Left forelimb (tissue), 1 donor: ENCODE measurements at regions not wholly inside any gene's neighbourhood (a gene's known extent, or its start where the extent isn't known, plus 50 kb on each side); places are given as distances from the start of the nearest gene placed in this dataset.
"Not testable (repeated sequence)": the region's sequence is repeated elsewhere in the genome, so short reads cannot be mapped to it uniquely, and the experiment has no call there.

Experiments
- DNase-seq: peaks from one replicate; pipeline ENCODE4 v3.0.0-alpha.2; 2018; ENCODE audit warnings: low spot score

DNA sequence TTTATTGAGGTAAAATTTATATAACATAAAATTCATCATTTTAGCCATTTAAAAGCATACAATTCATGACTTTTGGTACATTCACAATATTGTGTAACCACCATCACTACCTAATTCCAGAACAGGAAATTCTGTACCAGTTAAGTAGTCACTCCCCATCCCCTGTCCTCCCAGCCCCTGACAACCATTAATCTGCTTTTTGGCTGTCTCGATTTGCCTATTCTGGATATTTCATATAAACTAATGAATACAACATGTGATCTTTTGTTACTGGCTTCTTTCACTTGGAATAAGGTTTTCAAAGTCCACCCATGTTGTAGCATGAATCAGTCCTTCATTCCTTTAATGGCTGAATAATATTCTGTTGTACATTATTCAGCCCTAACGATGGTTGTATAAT lies 115.6 kb upstream of the KLF14 start:
- no peak for DNase-seq

DNA sequence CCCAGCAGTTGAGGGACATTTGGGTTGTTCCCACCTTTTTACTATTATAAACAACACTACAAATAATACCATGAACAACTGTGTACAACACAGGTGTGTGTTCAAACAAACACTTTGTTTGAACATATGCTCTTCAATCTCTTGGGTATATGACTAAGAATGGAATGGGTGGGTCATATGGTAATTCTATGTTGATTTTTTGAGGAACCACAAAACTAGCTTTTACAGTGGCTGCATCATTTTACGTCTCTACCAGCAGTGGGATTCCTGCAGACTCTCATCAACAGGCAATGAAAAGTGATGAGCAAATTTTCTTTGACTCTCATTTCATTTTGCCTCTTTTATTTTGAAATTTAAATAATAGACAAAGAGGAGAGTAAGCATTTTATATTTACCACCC lies 116.9 kb upstream of the KLF14 start:
- DNase-seq: no peak

DNA sequence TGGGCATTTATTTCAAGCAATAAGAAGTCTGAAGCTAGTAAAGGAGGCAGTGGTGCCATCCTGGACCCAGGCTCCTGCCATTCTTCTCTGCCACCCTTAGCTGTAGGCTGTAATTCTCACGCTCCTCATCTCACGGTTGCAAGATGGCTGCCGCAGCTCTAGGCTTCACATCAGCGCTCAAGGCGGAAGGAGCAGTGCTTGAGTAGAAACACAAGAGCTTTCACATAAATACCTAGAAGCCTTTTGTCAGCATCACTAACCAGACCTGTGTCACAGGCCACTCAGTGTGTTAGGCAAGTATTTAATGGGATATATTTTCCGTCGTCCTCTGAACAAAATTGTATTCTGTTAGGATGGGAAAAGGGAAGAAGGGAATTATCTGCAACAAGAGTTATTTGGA lies 118.9 kb upstream of the KLF14 start:
- no peak for DNase-seq

DNA sequence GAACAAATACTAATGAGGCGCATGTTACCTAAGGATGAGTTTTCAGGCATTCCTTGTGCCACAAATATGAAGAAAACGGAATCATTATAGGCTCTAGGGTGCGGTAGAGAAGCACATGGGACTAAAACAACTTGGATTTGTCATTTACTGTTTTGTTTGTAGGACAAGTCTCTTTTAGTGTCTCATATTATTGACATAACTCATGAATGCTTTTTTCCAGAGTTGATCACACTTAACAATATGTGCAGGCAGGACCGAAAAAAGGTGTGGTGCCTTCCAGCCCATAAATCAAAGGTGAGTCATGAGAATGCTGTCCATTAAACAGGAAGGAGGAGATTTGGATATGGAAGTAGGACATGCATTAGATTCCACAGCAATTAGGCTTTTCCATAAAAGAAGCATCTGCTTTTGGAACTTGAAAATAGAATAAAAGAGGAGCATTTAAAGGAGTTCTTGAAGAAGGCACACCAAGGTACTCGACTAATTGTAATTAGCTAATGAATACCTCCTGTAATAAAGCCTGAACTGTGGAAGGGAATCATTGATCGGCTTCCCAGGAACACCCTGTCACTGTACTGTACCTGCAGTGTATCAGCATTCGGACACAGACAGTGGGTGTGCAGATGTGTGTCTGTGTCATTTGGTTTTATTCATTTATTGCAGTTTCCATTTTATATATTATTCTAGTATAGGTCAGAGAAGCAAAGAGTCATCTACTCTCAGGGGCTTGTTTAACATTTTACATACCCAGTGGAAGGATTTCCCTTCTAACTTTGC lies 119.7 kb upstream of the KLF14 start:
- no peak for DNase-seq

DNA sequence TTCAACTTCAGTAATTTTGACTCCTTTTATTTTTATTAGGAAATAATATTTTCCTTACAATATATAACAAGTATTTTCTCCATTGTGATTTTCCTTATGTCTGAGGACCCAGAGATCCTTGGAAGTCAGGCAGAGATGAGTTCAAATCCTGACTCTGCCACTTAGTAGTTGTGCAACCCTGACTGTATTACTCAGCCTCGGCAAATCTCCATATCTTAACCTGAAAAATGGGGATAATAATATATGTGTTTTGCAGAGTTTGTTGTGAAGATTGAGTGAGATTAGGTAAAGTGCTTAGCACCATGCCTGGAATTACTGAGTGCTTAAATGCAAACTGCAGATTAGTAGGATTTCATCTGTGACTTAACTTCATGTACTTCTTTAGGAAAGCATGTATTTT lies 120.5 kb upstream of the KLF14 start:
- no peak for DNase-seq

DNA sequence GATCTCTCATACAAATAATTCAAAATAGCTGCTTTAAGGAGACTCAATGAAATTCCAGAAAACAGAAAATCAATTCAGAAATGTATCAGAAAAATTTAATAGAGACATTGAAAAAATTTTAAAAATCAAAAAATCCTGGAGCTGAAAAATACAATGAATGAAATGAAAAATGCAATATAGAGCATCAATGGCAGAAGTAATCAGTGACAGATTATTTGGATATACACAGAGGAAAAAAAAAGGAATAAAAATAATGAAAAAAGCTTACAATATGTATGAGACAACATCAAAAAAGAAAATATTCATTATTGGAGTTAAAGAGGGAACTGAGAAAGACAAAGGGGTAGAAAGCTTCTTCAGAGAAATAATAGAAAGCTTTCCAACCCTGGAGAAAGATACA lies 122.9 kb upstream of the KLF14 start:
- DNase-seq: no peak

DNA sequence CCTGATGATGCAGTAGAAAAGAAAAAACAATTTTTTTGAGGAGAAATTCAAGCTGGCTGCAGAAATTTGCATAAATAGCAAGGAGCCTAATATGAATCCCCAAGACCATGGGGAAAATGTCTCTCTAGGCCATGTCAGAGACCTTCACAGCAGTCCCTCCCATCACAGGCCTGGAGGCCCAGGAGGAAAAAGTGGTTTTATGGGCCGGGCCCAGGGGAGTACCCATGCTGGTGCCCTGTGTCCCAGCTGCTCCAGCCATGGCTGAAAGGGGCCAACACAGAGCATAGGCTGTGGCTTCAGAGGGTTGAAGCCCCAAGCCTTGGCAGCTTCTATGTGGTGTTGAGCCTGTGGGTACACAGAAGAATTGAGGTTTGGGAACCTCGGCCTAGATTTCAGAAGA lies 126.8 kb upstream of the KLF14 start:
- DNase-seq: not testable (repeated sequence)

DNA sequence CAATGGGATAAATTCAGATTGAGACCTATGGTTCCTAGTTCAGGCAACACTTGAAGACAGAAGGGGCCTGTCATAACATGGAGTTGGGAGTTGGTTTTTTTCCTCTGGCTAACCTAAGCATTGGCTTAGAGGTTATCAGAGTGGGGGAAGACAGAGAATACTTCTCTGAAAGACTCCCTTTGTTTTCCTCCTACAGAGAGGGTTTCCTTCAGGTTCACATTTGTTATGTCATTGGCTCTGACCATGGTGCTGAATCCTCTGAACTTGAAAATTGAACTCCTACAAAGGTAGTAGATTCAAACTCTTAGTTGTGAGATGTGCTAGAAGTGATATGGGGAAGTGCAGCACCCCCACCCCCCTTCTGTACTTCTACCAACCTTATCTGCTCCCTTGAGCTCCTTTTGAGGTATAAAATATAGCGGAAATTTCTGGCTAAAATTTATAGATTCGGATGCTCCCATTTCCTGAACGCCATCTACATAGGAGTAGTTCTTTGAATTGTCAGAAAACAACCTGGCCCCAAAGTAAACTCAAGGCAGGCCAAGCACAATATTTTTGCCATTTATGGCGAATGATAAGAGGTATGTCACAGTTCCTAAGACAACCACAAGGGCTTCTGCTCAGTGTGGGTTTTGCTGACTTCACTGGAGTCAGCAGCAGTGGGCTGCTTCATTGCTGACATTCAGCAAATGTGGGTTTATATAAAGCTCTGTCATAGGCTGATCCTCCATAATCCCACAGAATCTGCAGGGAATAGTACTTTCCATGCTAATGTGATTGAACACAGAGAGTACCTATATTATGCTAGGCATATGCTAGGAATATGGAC lies 131.6 kb upstream of the KLF14 start:
- no peak for DNase-seq

DNA sequence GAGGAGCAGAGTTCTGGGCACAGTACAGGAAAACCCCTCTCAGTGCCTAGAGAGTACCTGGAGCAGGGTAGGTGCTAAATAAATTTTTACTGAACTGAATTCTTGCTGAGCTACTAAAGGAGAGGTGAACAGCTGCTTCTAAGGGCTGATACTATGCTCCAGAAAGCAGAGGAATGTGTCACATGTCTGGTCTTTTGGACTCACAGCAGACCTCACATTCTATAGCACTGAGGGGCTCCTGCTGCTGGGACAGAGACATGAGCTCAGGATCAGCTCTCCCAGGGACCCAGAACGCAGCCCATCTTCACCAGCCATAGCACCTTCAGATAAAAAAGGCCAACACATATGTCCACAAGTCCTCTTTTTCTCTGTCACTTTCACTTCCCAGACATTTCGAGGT lies 133.0 kb upstream of the KLF14 start:
- no peak for DNase-seq

DNA sequence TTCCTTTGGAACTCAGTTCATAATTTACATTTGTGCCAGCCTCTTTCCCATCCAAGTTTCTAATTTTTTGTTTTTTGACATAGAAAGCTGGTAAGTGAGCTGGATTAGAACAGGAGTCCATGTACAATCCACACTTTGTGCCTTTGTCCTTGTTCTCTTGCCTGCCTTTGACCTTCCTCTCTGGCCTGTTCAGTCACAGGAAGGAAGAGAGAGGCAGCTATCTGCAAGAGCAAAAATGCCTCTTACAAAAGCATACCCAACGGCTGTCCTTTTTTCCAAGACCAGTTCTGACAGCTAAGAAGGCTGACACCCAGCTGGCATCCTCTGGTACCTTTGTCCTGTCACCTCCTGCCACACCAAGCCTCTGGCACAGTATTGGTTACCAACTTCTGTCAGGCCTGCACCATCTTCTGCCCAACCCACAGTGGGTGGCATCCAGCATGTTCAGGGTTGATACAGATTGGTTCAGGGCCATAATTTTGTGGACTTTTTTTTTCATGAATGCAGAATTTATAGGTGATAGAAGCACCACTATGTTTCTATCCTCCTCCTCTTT lies 133.7 kb upstream of the KLF14 start:
- DNase-seq: no peak

DNA sequence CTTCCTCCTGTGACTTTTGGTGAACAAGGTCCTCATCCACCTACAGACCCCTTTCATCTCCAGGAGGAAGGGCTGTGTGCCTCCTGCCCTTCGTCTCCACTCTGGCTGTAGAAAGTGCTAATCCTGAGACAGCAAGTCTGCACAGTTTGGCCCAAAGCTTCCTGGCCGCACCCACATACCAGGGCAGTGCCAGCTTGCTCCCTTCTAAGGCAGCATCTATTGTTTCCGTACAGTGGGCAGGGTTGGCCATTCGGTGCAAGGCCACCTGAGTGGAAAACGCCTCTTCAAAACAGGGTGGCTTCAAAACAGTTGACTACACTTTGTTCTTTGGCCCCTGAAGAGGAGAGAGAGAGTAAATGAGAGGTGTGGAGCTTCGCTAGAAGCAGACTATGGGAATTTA lies 134.1 kb upstream of the KLF14 start:
- no peak for DNase-seq

DNA sequence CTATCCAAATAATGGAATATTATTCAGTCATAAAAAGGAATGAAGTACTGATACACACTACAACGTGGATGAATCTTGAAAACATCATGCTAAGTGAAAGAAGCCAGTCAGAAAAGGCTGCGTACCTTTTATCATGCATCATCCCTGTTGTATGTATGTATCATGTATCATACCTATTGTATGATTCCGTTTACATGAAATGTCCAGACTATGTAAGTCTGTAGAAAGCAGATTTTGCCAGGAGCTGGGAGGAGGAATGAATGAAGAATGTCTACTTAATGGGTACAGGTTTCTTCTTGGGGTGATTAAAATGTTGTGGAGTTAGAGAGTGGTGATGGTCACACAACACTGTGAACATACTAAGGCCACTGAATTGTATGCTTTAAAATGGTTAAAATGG lies 135.9 kb upstream of the KLF14 start:
- no peak for DNase-seq

DNA sequence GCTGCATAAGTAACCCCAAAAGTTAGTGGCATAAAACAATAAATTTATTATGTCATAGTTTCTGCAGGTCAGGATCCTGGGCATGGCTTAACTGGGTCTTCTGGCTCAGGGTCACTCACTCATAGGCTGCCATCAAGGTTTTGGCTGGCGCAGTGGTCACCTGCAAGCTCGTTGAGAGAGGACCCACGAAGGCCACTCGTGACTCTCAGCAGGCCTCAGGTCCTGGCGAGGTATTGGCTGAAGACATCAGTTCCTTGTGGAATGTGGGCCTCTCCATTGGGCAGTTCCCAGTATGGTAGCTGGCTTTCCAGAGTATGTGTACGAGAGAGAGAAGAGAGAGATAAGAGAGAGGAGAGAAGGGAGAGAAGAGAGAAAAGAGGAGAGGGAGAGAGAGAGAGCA lies 138.3 kb upstream of the KLF14 start:
- no peak for DNase-seq

DNA sequence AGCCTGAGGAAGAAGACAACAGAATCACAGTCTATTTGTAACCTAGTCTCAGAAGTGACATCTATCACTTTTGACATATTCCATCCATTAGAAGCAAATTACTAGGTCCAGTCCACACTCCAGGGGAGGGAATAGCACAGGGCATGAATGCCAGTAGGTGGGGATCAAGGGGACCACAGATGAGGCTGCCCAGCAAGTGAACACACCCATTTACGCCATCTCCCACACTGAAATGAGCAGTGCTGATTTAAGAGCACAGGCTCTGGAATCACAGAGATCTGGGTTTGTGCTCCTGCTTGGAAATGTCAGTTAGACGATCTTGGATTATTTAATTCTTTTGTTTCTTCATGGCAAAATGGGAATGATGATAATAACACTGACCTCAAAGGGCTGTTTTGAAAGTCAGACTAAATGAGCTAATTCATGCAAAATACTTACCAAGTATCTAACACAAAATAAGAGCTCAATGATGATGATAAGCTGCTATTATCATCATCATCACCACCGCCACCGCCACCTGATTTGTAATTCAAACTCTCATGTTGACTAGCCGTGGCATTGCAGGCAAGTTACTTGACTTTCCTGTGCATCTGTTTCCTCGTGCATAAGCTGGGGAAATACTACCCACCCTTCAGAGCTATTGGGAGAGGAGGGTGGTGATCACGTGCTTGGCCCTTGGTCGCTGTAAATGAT lies 138.9 kb upstream of the KLF14 start:
- DNase-seq: no peak

DNA sequence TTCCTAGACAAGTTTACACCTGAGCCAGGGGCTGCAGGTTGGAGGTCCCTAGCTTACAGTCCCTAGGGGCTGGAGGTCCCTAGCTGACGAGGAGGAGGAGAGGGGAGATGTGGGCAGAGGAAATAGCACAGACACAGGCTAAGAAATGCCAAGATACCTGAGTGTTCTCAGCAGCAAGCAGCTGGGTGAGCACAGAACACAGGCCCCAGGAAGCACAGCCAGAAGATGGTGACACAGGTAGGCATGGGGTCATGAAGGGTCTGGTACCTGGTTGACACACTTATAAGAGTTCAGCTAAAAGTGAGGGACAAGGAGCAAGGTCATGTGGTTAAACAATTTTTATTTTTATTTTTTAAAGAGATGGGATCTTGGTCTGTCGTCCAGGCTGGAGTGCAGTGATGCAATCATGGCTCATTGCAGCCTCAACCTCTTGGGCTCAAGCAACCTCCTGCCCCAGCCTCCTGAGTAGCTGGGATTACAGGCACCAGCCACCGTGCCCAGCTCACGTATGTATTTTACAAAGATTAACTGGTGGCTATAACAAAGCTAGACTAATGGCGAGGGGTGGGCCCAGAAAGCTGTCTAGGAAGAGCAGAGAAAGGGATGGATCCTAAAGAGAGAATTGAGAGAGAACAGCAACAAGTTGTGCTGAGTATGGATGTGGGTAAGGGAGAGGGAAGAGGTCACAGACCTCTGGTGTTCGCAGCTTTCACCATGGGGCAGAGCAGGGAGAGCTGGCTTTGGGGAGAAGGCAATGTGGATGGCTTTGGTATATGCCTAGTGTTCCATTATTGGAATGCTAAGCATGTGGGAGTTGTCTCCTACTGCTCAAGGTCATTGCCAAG lies 140.3 kb upstream of the KLF14 start:
- DNase-seq: no peak

DNA sequence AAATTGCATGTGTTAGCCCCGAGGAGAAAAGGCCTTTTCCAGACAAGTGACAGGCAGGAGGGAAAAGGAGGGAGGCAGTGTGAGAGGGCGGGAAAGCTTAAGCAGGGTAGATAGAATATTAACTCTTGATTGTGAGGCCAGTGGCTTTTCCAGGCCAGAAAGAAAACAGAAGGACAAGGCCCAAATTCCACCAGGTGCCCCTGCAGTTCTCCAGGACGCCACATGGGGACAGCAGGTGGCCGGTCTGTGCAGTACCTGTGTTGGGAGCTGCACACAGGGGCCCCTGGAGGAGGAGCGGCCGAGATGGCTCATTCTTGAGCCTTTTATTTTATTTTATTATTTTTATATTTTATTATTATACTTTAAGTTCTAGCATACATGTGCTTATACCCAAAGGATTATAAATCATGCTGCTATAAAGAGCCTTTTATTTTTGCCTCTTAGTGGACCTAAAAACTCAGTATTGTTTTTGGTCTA lies 141.3 kb upstream of the KLF14 start:
- no peak for DNase-seq

DNA sequence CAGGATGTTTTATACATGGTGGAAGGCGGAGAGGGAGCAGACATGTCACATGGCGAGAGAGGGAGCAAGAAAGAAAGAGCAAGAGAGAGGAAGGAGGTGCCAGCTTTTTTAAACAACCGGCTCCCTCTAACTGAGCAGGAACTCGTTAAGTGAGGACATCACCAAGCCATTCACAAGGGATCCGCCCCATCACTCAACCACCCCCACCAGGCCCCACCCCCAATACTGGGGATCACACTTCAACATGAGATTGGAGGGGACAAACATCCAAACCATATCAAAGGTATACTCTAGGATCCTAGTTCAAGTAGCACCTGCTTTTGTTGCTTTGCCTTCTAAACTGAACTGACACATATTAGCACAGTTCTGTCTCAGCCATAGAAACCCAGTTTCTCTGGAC lies 141.9 kb upstream of the KLF14 start:
- no peak for DNase-seq

DNA sequence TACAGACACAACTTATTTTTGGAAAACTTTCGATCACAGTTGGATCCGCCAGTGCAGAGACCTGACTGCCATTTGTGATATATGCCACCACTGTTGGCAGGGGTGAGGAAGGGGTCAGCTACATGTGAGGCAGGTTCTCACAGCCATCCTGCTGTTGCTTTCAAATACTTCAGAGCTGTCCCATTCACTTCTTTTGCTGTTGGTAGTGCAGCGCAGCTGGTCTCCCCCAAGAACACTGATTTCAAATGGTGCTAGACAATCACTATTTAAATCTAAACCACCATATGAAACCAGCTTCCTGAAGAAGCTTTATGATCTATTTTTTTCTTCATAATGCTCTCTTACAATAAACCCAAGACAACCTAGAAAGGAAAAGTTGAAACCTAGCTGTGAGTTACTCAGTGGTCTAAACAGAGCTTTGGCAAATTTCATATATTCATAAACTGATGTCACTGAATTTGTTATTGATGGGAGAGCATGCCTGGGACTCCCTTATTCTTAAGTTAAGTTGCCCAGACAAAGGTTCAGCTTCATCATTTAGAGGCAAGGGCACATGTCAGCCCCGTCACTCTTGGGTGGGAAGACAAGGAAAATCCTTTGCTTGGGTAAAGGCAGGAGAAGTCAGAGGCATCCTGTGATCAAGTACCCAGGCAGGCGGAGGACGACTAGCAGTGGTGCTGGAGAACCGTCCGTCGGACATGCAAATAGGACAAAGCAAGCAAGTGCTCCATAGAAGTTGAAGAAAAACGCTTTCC lies 143.4 kb upstream of the KLF14 start:
- DNase-seq: no peak

DNA sequence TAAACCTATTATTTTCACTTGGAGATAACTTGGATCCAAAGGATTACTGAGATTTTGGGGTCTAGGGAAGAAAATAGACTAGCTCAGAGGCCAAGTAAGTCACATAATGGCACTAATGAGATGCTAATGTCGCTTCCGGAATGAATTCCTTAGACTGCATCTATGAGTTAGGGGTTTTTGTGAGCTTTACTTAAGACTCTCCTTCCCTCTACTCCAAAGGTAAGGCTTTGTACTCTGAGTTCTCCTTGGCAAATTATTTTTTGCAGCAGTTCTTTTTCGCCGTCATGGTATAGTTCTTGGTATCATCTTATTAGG lies 143.9 kb upstream of the KLF14 start:
- DNase-seq: no peak

DNA sequence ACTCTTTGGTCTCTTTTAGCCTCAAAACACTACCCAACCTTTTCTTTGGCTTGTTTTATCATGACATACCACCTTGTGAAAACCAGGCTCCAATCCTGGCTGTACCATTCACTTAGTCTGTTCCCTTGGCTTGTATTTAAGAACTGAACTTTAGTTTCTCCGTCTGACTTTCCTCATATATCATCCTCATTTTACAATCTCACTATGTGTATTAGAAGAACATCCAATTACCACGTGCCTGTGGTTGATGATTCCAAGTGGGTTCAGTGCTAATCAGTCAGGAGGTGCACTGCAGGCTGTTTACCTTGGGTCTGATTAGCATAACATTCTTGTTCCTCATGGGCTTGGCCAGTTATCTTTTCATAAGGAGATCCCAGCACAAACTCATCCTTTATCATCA lies 144.8 kb upstream of the KLF14 start:
- DNase-seq: no peak

DNA sequence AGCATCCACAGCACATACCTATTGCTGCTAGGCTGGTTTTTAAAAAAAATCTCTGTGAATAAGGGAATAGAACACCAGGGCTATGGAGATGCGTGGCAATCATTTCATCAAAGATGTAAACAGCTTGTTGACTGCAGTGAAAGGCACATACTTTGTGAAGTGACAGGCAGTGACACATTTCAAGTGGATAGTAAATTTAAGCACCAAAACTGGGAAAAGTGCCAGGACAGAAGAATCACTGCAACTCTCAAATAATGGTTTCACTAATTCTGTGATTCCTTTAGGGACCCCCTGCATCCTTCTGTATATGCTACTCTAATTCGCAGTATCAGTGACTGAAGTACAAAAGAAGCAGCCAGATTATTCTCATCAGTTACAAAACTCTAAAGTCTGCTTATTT lies 145.2 kb upstream of the KLF14 start:
- no peak for DNase-seq
